GM19035 (cell line): ENCODE measurements at regions not wholly inside any gene's neighbourhood (a gene's known extent, or its start where the extent isn't known, plus 50 kb on each side); places are given as distances from the start of the nearest gene placed in this dataset.
A peak's percentile ranks its signal among the peaks of the same experiment; 100 is the strongest.
"Not testable (repeated sequence)": the region's sequence is repeated elsewhere in the genome, so short reads cannot be mapped to it uniquely, and the experiment has no call there.

Experiments used
- ATAC-seq: cut with Tn5 transposase; IDR thresholded peaks from one replicate; pipeline ENCODE4 v1.9.1; 2021; ENCODE audit not compliant: unreplicated experiment

DNA sequence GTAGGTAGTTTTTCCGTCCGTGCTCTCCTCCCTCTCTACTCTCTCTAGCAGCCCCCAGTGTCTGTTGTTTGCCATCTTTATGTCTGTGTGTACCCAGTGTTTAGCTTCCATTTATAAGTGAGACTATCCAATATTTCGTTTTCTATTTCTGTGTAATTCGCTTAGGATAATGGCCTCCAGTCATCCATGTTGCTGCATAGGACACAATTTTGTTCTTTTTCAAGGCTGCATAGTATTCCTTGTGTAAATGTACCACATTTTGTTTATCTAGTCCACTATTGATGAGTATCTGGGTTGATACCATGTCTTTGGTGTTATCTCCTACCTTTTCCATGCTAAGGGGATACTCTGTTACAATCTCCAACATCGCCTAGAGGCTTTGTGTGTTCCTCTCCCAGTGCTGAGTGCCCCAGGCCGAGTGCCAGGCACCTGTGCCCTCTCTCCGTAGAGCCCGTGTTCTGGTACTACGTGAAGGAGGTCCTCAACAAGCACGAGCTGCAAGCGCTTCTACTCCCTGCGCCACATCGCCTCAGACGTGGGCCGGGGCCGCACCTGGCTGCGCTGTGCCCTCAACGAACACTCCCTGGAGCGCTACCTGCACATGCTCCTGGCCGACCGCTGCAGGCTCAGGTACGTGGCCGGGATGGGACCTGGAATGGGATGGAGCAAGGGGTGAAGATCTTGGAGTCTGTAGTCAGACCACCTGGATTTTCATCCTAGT, 51.0 kb downstream of the NPIPB11 start:
- not testable (repeated sequence) for ATAC-seq

DNA sequence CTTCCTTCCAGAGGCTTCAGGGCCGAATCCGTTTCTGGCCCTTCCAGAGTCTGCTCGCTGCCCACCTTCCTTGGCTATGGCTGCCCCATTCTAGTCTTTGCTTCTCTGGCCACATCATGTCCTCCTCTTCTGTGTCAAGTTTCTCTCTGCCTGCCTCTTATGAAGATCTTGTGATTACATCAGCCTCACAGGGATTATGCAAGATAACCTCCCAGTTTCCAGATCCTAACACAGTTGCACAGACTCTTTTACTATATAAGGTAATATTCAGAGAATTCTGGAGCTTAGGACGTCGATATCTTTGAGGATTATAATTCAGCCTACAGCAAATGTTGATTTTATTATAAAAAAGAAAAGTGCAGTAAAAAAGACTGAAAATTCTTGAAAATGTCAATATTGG, 52.1 kb downstream of the NPIPB11 start:
- not testable (repeated sequence) for ATAC-seq

GRCh38 chr16:29352617-29352999, 53.9 kb downstream of the NPIPB11 start:
- not testable (repeated sequence) for ATAC-seq

- ATAC-seq = not testable (repeated sequence)
Observed at GRCh38 chr16:29351970-29352616, 54.4 kb downstream of the NPIPB11 start.

- ATAC-seq = not testable (repeated sequence)
Observed at GRCh38 chr16:29351271-29351969, 55.1 kb downstream of the NPIPB11 start.

DNA sequence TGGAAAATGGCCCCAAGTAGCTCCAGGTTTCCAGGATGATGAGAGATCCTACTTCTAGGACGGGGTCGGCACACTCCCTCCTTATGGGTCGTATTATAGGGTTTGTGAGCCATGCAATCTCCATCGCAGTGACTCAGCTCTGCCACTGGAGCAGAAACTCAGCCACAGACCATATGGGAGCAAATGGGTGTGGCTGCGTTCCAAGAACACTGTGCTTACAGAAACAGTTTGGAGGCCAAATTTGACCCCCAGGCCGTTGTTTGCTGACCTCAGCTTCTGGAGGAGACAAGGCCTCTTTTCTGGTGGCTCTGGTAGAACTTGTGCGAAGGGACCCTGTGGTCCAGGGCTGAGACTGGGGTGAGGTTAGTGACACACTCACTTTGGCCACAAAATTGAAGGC, 56.5 kb downstream of the NPIPB11 start:
- ATAC-seq = not testable (repeated sequence)

DNA sequence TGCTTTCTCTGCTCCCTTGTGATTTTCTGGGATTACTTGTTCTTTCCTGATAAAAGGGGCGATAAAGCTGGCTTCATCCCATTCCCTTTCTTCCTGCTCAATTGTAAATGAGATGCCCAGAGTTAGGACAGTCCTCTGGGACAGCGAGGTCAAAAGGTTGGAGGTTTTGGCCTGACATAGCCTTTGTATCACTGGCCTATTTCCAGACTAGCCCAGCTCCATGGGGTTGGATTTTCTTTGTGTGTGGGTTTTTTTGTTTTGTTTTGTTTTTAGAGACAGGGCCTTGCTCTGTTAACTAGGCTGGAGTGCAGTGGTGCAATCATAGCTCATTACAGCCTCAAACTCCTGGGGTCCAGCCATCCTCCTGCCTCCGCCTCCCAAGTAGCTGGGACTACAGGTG, 57.8 kb downstream of the NPIPB11 start:
- not testable (repeated sequence) for ATAC-seq

- ATAC-seq = not testable (repeated sequence)
Observed at GRCh38 chr16:29348123-29348690, 58.3 kb downstream of the NPIPB11 start.

- ATAC-seq = not testable (repeated sequence)
Observed at GRCh38 chr16:29346796-29347580, 59.5 kb downstream of the NPIPB11 start.

GRCh38 chr16:29346203-29346602, 60.3 kb downstream of the NPIPB11 start:
- not testable (repeated sequence) for ATAC-seq

GRCh38 chr16:29342937-29343336, 63.6 kb downstream of the NPIPB11 start:
- not testable (repeated sequence) for ATAC-seq

- not testable (repeated sequence) for ATAC-seq
Observed at GRCh38 chr16:29340779-29341438, 65.6 kb downstream of the NPIPB11 start.

GRCh38 chr16:29340235-29340634, 66.3 kb downstream of the NPIPB11 start:
- not testable (repeated sequence) for ATAC-seq

DNA sequence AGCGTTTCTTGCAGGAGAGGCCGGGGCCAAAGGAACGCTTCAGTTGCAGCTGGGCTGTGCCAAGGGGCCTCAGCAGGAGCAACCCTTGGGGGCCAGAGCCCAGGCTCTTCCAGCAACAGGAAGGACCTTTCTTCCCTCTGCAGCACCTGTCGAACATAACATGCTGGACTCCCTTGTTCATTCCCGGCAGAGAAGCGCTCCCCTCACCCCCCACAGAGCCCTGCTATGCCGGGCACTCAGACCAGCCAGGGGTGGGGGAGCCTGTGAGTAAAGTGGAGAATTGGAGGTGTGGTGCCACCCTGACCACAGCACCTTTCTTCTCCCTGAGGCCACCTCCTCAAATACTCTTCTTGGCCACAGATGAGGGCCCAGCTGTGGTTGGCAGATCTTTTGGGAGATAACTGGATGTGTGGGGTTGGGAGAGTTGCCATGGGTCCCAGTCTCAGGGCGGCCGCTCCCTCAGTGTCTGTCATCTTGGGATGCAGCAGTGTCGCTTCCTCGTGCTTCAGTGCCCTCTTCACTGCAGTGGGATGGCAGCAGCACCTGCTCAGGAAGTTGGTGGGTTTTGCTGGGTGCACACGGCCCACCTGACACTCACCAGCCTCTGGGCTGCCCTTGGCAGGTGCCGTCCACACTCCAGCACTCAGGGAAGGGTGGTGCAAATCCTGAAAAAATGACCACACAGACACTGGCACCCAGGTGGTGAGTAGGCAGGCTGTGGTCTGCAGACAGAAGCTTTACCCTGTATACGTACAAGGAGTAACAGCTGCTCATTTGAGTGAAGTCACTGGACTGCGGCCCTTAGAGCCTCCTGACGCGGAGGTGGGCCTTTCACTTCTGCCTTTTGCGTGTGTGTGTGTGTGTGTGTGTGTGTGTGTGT, 67.5 kb downstream of the NPIPB11 start:
- ATAC-seq = peak; percentile 83

GRCh38 chr16:29337385-29337901, 69.1 kb downstream of the NPIPB11 start:
- ATAC-seq = not testable (repeated sequence)

- ATAC-seq = not testable (repeated sequence)
Observed at GRCh38 chr16:29335549-29335846, 71.0 kb downstream of the NPIPB11 start.

- not testable (repeated sequence) for ATAC-seq
Observed at GRCh38 chr16:29334776-29335548, 71.5 kb downstream of the NPIPB11 start.

DNA sequence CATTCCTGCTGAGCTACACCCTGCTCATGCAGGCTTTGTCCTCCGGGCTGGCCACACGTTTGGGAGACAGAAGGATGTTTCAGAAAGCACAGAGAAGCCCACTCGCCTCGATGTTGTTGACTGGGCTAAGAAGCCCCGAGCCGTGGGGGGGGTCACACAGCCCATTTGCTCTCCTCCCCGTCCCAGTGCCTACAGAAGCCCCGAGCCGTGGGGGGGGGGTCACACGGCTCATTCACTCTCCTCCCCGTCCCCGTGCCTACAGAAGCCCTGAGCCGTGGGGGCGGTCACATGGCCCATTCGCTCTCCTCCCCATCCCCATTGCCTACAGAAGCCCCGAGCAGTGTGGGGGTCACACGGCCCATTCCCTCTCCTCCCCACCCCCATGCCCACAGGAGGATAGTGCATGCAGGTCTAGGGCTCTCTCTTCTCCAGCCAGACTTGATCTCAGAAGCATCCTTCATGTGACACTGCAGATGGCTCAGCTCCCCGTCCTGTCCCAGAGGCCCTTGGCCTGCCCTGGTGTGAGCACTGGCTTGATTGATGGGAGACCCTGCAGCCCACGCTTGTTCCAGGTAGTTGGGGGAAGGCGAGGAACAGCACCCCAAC, 72.9 kb downstream of the NPIPB11 start:
- ATAC-seq = not testable (repeated sequence)
